ENCODE measurements at regions not wholly inside any gene's neighbourhood (a gene's known extent, or its start where the extent isn't known, plus 50 kb on each side); places are given as distances from the start of the nearest gene placed in this dataset.

DNA sequence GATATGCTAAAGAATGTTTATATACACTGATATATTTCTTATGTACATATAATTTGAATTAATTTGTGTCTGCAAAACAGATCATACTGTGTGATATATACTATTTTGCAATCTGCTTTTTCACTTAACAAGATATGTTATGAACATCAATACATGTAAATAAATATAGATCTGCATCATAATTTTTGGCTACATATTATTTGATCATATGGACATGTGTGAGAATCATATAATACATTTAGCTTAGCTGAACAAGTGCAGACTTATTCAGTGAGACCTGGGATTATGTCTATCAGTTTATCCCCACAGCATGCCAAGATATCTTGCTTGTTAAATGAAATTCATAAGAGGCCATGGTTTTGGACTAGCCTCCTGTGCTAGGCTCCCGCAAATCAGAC is 474.3 kb downstream of the ARHGEF28 start:
- no peak for DNase-seq (ENCODE audit: extremely low read depth, low read depth)
- TF ChIP-seq, protein P1, sequence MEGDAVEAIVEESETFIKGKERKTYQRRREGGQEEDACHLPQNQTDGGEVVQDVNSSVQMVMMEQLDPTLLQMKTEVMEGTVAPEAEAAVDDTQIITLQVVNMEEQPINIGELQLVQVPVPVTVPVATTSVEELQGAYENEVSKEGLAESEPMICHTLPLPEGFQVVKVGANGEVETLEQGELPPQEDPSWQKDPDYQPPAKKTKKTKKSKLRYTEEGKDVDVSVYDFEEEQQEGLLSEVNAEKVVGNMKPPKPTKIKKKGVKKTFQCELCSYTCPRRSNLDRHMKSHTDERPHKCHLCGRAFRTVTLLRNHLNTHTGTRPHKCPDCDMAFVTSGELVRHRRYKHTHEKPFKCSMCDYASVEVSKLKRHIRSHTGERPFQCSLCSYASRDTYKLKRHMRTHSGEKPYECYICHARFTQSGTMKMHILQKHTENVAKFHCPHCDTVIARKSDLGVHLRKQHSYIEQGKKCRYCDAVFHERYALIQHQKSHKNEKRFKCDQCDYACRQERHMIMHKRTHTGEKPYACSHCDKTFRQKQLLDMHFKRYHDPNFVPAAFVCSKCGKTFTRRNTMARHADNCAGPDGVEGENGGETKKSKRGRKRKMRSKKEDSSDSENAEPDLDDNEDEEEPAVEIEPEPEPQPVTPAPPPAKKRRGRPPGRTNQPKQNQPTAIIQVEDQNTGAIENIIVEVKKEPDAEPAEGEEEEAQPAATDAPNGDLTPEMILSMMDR (IDR thresholded peaks at IDR 0.05; ENCODE audit: low read depth, low read length), result no peak

DNA sequence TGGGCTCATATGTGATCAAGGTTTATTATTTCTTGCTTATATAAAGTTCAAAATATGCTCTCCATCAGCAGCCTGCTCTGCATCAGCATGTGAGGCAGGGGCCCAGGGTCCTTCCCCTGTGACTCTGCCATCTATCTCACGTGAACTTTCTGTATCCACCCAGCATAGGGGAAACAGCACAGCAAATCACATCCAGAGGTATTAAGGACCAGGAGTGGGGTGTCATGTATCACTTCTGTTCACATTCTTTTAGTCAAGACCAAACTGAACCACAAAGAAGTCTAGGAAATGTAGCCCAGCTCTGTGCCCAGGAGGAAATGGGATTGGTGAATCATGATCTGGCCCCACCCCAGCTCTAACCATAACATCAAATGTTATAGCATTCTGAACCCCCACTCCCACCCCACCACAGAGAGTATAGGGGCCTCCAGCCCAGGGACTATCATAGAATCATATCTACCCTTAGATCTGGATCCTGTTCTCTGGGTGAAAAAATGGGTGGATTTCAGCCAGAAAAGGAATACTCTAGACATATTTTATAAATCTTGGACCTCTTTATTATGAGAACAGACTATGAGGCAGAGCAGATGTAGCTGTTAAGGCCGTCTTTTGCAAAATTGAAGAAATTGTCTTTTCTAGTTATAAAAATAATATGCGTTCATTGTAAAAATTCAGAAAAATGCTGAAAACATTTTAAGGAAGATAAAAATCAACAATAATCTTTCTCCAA is 473.7 kb downstream of the ARHGEF28 start:
- DNase-seq (ENCODE audit: extremely low read depth, low read depth), result no peak
- TF ChIP-seq, protein P1 (IDR thresholded peaks at IDR 0.05; ENCODE audit: low read depth, low read length), result no peak

DNA sequence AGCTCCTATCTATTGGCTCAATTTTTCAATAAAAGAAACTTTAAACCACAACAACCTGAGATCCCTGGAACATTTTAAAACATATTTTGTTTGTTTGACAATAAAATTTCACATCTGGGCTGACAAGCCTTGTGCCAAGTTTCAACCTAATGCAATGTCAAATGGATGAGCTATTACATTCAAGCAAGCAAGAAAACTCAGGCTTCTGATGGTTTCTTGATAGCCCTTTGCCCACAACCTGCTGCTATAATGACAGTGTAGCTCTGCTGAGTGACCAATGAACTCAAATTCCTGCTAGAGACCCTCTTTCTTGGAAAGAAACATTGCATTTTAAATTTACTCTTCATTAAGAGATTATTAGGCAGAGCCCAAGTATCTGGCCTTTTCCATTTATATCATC is 472.9 kb downstream of the ARHGEF28 start:
- TF ChIP-seq, protein P1 (IDR thresholded peaks at IDR 0.05; ENCODE audit: low read depth, low read length), result no peak
- DNase-seq (ENCODE audit: extremely low read depth, low read depth), result no peak

DNA sequence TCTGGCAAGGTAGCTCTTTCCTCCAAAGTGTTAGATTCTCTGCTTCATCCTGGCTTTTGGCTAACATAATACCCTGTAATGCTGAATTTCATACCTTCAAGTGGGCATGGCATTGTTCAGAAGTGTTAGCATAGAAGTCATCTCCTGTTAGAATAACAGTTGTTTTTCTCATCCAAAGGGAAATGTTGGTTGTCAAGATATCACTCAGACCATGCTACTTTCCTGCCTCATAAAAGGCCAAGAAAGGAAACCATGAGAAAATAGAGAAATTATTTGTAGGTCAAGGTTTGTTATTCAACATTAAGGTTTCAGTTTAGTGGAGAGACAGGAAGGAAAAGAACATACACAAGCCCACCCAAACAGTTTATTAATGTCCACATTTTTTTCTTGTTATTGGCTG is 472.5 kb downstream of the ARHGEF28 start:
- TF ChIP-seq, protein P1 (IDR thresholded peaks at IDR 0.05; ENCODE audit: low read depth, low read length), result no peak

DNA sequence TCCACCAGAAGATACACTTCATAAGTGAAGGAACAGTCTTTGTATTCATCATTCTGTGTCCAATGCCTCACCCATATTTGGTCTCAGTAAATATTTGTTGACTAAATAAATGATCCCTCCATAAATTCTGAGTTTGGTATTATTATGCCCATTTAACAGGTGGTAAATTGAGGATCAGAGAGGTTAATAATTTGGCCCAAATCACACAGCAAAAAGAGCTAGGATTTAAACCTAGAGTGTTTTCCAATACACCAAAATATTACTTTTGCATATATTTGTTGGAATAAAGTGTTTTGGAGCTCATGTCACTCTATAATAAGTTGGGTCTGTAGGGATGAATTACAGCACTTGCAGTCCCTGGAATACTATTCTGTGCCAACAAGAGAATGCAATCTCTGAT is 470.3 kb downstream of the ARHGEF28 start:
- no peak for DNase-seq (ENCODE audit: extremely low read depth, low read depth)
- TF ChIP-seq, protein P1 (IDR thresholded peaks at IDR 0.05; ENCODE audit: low read depth, low read length), result no peak

More for the DNA sequence above, 472.5 kb downstream of the ARHGEF28 start:
- no peak for DNase-seq (ENCODE audit: extremely low read depth, low read depth)

DNA sequence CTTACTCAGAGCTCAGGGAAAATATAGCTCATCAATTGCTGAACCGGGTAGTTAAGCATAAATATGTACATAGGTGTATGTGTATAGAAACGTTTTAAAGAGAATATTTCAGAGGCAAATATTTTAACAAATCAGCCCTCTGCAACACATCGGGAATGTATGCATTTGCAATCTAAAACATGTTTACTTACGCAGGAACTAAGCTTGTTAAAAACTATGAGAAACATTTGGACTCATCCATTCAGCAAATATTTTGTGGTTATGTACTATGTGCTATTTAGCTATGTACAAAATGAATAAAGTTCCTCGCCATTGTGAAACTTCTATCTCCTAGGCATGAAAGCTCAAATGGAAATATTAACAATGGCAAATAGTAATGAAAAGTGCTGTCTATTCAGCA is 469.9 kb downstream of the ARHGEF28 start:
- TF ChIP-seq, protein P1 (IDR thresholded peaks at IDR 0.05; ENCODE audit: low read depth, low read length), result no peak
- DNase-seq (ENCODE audit: extremely low read depth, low read depth), result no peak

DNA sequence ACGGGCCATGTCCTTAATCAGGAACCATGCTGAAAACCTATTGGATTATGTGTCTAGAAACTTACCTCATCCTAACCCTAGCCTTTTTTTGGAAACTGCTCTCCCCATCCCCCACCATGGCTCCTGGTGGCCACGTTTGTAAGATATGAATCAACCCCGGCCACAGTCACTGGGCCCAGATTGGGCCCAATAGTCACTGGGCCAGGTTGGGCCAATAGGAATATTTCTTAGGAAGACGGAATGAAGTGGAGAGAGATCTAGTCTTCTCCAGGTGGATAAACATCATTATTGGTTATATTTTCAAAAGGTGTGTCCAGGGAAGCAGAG is 468.7 kb downstream of the ARHGEF28 start:
- TF ChIP-seq, protein P1 (IDR thresholded peaks at IDR 0.05; ENCODE audit: low read depth, low read length), result no peak
- no peak for DNase-seq (ENCODE audit: extremely low read depth, low read depth)

All from AG09319 (cell line).